NCI-H1092 treated with DMSO at 0.1 percent for 48 hours (cell line): ENCODE measurements at regions not wholly inside any gene's neighbourhood (a gene's known extent, or its start where the extent isn't known, plus 50 kb on each side); places are given as distances from the start of the nearest gene placed in this dataset.
"Not testable (repeated sequence)": the region's sequence is repeated elsewhere in the genome, so short reads cannot be mapped to it uniquely, and the experiment has no call there.

Experiments
- DNase-seq: peaks from one replicate; lab custom pipeline; 2025; lab: John Stamatoyannopoulos, UW

GRCh38 chr5:18799482-18800128 is 1165.3 kb downstream of the TAF11L14 start:
- no peak for DNase-seq

DNA sequence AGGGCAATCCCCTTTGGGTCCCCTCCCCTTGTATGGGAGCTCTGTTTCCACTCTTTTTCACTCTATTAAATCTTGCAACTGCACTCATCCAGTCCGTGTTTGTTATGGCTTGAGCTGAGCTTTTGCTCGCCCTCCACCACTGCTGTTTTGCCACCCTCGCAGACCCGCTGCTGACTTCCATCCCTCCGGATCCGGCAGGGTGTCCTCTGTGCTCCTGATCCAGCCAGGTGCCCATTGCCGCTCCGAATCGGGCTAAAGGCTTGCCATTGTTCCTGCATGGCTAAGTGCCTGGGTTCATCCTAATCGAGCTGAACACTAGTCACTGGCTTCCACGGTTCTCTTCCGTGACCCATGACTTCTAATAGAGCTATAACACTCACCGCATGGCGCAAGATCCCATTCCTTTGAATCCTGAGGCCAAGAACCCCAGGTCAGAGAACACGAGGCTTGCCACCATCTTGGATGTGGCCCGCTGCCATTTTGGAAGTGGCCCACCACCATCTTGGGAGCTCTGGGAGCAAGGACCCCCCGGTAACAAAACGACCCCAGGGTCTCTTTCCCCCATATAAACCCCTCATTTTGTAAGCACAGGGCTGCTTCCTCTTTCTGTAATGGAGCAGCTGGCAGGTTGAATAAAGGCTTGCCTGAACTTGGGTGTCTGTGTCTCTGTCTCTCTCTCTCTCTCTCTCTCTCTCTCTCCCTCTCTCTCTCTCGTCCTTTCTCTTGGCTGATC is 1166.2 kb downstream of the TAF11L14 start:
- no peak for DNase-seq

DNA sequence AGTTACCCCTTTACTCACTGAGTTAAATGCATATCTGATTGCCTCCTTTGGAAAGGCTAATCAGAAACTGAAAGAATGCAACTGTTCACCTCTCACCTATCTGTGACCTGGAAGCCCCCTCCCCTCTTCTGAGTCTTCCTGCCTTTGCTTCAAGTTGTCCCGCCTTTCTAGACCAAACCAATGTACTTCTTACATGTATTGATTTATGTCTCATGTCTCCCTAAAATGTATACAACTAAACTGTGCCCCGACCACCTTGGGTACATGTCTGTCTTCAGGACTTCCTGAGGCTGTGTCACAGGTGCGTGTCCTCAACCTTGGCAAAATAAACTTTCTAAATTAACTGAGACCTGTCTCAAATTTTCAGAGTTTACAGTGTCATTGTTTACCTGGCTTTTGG is 1167.2 kb downstream of the TAF11L14 start:
- not testable (repeated sequence) for DNase-seq

DNA sequence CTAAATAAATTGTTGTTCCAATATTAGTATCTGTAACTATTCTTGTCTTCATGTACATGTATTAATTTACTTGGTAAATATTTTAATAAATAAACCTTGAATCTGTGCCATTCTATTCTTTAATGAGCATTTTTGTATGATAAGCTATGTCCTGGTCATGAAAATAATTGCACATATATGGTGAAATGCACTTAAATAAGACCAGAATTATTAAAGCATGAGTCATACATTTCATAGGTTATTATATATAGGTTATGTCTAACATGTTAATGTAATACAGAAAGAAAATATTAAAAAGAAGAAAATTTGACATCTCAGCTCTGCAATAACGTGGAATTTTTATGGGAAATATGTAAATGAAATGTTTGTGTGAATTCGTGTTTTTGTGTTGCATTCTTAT is 1168.1 kb downstream of the TAF11L14 start:
- DNase-seq, result no peak

GRCh38 chr5:18805376-18805775 is 1171.1 kb downstream of the TAF11L14 start:
- DNase-seq, result no peak

GRCh38 chr5:18807256-18808149 is 1173.2 kb downstream of the TAF11L14 start:
- no peak for DNase-seq

DNA sequence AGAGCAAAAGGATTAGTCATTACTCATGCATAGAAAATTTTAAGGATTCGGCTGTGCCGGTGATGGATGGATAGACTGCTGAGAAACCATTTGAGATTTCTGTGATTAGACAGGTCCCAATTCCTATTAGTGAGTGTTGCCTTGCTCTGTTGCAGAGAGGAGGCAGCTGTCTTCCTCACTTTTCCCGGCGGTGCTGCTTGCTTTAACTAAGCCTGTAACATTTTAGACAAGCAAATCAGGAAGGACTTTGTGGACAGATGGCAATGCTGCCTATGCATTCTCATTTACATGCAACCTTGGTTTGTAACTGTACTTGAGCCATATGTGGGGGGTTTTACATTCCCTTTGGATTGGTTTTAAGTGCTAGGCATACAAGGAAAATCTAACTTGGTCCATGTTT is 1176.3 kb downstream of the CDH18 start:
- no peak for DNase-seq

- DNase-seq, result no peak
Measured at GRCh38 chr5:18828351-18828750, 1159.6 kb downstream of the CDH18 start.

DNA sequence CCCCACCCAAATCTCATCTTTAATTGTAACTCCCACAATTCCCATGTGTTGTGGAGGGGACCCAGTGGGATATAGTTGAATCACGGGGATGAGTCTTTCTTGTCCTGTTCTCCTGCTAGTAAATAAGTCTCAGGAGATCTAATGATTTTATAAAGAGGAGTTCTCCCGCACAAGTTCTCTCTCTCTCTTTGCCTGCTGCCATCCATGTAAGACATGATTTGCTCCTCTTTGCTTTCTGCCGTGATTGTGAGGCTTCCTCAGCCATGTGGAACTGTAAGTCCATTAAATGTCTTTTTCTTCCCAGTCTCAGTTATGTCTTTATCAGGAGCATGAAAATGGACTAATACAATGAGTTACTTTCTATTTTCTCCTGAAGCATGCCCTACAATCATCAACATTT is 1158.5 kb downstream of the CDH18 start:
- no peak for DNase-seq

GRCh38 chr5:18850216-18850615 is 1137.8 kb downstream of the CDH18 start:
- no peak for DNase-seq

DNA sequence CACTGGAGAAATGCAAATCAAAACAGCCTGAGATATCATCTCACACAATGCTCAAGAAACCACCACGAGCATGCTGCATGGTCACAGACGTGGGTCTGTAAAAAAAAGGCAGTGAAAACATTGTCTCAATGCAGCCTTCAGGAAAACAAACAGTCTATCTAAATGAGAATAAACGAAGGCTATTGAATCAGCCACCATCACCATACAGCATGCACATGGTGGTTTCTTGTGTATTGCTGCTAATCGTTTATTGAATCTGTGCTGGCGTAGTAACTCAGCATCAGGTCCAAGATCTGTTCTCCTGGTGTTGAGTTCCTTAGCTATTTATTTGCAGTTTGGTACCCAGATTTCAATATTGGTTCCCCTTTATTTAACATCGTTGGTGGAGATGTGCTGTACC is 1115.0 kb downstream of the CDH18 start:
- no peak for DNase-seq

DNA sequence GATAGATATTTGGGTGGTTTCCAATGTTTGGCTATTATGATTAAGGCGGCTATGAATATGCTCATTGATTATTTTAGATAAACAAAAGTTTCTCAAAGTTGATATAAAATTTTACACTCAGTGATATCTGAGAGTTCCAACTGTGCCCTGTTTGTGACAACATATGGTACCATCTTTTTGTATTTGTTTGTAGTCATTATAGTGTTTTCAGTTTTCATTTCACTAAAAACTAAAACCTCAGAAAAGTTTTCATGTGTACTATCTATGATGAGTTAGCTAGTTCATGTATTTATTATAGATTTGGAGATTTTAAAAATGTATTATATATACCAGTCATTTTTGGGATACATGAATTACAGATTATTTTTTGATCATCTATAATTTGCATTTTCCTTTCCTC is 1111.4 kb downstream of the CDH18 start:
- DNase-seq, result no peak

DNA sequence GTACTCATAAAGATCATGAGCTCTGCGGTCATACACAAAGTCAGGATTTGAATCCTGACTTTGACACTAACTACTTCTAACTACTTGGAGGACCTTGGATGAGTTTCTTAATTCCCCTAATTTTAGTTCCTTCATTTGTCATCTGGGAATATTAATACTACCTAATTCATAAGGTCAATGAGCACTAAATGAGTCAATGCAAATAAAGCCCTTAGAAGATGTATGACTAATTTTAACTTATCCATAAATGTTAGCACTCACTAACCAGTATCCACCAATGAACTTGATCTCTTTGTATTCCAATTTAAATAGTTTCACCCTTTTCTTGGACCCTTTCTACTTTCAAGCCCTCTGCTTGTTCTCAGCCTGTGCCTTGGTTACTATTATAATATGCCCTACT is 1106.4 kb downstream of the CDH18 start:
- no peak for DNase-seq

GRCh38 chr5:18882154-18882553 is 1105.8 kb downstream of the CDH18 start:
- DNase-seq, result no peak

- DNase-seq, result no peak
Measured at GRCh38 chr5:18888821-18889220, 1099.2 kb downstream of the CDH18 start.

- DNase-seq, result no peak
Measured at GRCh38 chr5:18900644-18901043, 1087.4 kb downstream of the CDH18 start.

DNA sequence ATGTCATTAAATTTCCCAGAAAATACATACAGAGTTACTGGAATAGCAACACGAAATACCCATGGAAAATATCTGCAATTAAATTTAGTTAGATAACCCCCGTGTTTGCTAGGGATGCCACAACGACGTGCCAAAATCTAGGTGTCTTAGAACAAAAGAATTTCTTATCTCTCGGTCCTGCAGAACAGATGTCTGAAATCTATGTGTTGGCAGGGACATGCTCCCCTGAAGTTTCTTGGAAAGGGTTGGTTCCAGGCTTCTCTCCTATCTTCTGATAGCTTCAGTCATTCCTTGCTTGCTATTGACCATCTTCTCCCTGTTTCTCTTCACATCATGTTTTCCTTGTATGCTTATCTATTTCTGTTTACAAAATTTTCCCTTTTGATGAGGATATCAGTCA is 1067.0 kb downstream of the CDH18 start:
- no peak for DNase-seq

- no peak for DNase-seq
Measured at GRCh38 chr5:18932081-18932480, 1055.9 kb downstream of the CDH18 start.

- DNase-seq, result no peak
Measured at GRCh38 chr5:18944771-18945170, 1043.2 kb downstream of the CDH18 start.

GRCh38 chr5:18954239-18954638 is 1033.8 kb downstream of the CDH18 start:
- DNase-seq, result no peak

GRCh38 chr5:18959535-18959934 is 1028.5 kb downstream of the CDH18 start:
- DNase-seq, result no peak

GRCh38 chr5:18961234-18961633 is 1026.8 kb downstream of the CDH18 start:
- no peak for DNase-seq

- no peak for DNase-seq
Measured at GRCh38 chr5:18965893-18966292, 1022.1 kb downstream of the CDH18 start.
